GM21381 (cell line): ENCODE measurements at regions not wholly inside any gene's neighbourhood (a gene's known extent, or its start where the extent isn't known, plus 50 kb on each side); places are given as distances from the start of the nearest gene placed in this dataset.

Experiments
- ATAC-seq: cut with Tn5 transposase; IDR thresholded peaks from one replicate; pipeline ENCODE4 v1.9.1; 2021; ENCODE audit warnings: mild to moderate bottlenecking, moderate library complexity; ENCODE audit not compliant: unreplicated experiment

DNA sequence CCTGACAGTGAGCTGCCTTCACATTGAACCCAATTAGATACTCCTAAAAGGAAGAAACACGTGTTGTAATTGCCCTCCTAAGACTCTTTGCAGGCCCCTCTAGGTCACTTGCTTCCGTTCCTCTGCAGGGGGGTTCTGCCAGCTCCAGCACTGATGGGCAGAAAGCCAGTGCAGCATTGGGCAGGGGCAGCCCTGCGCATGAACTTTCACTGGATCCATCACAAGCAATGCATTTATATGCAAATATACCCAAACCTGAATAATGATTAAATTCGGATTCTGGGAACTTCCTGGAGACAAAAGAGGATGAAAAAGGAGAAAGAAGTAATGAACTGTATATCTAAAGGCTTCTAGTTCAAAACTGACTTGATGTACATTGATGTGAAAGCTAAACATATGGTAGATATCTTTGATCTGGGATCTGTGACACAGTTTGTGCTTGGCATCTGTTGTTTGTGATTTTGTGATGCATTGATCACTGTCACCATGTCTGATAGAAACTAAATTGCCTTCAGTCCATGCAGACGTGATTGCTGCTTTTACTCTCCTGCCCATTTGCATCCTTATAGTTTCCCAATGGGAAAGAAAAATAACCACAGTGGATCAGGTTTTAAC lies 313.4 kb downstream of the DEPDC1B start:
- no peak for ATAC-seq

DNA sequence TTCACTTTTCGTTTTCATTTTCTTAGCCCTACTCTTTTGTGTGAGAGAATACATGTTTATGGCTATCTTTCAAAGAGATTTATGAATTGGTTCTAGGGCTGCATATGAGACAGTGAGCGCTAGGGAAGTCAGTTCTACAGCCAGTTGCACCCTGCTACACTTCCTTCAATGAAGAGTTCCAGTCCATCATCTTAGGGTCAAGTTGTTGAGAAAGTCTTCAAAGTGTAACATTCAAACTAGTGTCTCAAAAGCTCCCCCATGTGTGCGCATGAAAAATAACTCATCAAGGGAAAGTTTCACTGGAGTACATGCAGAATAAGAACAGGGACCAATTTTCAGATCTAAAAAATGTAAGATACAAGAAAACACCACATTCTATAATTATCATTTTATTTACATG lies 317.2 kb downstream of the DEPDC1B start:
- ATAC-seq, result no peak

DNA sequence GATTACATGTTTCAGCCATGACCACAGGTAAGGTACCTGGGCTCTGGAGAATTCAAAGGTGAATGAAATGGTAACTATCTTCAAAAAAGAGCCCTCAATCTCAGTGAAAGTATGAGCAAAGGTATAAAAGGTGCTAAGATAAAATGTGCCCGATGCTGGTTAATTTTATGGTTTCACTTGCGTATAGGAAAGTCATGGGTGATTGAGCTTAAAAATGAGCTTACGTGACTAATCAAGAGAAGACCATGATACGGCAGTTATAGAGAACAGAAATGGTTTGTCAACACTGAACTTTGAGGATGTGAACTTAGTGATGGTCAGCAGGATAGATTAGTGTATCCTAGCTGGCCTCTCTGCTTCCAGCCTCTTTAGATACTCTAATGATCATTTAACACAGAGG lies 320.1 kb downstream of the DEPDC1B start:
- no peak for ATAC-seq

DNA sequence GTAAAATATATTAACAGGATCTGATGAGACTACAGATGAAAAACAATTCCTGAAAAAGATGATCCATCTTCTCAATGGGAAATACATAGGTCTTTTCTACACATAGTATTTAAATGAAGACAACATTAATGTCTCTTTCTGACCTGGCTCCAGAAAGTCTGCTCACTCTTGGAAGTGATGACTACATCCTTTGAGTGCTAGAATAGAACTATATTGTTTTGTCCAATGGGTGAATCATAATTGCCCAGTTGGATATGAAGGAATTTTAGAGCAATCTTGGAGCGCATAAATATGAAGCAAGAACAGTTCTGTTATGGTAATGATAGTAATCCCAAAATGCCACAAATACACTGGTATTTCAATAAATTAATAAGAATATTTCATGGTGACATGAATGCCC lies 322.1 kb downstream of the DEPDC1B start:
- ATAC-seq, result no peak

DNA sequence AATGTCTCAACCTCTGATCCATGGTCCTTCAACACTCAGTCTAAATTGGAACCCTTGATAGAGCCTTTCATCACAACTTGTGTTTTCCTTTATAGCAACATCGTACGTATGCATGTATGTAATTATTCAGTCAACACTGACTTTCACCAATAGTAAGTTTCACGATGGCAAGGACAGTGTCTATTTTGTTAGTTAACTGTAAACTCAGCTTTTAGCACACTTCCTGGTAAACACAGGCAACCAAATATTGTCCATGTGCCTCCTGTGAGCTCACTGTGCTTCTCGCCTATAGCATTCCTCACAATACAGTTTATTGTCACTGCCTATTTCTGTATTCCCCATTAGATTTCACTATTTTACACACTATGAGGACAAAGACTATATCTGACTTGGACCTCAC lies 323.1 kb downstream of the DEPDC1B start:
- no peak for ATAC-seq

DNA sequence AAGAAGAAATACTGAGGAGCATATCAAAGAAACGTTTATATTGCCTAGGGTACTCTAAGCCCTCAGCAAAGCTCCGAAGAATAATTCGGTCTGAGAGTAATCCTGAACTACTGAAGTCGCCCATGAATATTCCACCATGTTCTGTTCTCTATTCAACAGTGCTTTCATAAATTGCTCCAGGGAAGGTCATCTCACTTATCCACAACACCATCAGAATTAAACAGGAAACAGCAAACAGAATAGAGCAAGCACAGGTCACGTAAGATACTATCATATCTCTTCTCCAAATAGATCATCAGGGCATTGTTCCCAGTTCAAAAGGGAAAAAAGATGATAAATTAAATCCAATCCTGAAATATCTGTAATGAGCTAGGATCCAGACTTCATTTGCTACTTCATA lies 325.6 kb downstream of the DEPDC1B start:
- no peak for ATAC-seq

DNA sequence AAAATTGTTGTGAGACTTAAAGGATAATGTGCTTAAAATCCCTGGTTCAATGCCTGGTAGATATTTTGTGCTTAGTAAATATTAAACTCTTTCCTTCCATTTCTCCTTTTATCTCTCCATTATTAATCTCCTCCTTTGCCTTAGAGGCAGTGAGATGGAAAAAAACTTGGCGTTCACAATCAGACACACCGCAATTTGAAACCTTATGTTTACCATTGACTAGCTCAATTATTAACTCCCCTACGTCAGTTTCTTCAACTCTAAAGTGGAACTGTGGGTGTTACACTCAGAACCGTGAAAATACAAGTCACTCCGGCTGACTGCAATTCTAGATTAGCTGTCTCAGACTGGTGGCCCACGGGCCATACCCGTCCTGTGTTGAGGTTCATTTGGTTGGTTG lies 327.2 kb downstream of the DEPDC1B start:
- ATAC-seq, result no peak

DNA sequence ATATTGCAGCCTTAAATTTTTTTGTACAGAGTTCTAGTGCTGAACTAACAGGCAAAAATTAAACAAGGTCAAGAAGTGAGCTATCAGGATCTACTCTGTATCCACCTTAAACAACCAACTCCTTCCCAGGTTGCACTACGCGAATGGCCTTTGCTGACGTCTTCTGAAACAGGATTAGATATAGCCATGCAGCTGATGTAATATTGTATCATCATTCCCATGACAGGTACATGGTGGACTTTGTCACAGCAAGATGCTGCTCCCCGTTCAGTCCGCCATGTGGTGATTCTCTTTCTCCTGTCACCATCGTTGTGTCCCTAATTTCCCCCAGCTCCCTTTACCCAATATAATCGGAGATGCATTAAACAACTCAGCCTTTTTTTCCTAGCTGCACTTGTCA lies 328.9 kb downstream of the DEPDC1B start:
- ATAC-seq, result no peak

DNA sequence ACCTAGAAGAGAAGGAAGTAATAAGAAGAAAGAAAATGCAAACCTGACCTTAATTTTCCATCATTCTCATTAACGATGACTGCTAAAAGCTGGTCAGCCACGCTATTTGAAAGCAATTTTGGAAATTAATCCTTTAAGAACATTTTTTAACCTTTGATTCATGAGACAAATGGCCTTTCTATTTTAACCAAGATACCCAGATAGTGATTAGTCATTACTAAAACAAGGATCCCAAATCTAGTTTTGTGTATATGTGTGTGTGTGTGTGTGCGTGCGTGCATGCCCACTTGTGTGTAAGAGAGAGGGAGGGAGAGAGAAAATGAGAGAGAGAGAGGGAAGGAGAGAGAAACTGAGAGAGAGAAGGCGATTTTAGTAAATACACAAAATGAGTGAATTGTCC lies 329.5 kb downstream of the DEPDC1B start:
- ATAC-seq, result no peak

DNA sequence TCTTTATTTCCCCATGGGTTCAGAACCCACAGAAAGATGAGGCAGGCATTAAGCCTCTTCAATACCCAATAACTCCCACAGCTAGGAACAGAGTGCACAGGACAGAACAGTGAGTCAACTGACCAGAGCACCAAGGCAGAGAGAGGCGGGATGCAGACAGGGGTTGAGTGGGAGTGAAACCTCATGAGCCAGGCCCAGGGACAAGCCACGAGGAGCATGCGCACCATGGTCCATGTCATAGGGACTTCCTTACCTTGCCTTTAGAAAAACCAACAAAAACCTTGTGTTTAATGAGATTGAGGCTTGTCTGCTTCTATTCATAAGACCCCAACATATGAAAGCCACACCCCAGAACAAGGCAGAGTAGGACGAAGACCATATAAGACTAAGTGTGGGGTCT lies 330.6 kb downstream of the DEPDC1B start:
- ATAC-seq, result no peak

DNA sequence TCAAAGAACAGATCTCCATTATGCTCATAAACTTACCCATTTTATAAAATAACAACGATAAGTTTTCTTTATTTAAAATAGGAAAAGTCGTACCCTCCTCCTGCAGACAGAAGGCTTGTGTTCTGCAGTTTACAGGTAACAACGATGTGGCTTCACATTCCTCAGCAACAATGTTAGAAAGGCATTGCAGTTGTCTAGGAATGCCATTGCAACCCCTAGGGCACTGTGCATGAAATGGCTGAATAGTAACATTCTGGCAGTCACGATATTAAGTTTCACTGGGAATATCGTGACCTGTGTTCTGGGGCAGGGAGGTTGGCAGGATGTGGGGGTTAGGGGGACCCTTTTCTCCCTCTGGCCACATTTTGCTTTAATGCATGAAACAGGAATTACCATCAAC lies 331.9 kb downstream of the DEPDC1B start:
- ATAC-seq, result no peak

DNA sequence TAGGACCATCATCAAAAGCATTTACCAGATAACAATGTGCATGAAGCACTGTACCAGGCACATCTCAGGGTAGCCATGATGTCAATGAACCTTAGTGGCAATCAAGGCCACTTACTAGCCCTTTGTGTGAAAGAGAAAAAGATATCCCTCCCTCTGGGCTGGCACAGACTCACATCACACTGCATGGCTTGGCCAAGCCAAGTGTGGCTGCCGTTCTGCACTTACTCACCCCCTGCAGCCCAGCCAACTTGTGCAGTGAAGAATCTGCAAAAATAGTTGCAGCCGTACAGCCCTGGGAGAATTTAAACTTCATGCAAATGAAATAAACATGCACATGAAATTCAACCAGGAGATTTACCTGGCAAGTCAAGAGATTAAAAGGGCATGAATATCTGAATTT lies 333.5 kb downstream of the DEPDC1B start:
- no peak for ATAC-seq

DNA sequence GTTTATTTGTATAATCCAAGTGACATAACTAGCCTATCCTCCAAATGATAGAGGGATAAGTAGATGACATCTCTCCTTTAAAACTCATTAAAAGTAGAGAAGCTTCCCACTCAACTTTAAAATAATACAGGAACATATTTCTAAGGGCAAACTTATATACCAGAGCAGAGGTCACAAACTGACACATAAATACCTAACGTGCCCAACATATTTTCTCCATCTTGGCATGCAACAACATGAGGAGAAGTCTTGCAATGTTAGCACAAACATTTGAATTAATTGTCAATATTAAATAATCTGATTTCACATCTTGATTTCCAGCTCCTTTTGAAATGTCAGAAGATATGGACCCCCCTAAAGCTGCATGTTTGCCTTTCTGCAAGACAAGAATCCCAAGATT lies 335.0 kb downstream of the DEPDC1B start:
- no peak for ATAC-seq

DNA sequence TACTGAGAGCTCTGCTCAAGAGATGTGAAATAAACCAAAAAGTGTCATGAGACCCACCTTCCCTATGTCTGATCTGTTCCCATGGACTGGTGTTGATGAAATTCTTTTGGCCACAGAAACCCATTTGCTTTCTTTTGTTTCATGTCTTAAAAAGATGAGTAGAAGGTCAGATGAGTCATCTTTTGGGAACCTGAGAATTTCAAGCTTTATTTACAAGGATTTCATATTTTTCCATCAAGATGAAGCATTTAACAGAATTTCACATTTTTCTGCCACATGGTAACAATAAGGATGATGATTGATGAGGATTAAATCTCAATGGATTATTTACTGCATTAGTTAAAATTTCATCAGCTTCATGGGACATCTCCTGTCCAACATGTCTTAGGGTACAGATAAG lies 337.8 kb downstream of the DEPDC1B start:
- ATAC-seq, result no peak

DNA sequence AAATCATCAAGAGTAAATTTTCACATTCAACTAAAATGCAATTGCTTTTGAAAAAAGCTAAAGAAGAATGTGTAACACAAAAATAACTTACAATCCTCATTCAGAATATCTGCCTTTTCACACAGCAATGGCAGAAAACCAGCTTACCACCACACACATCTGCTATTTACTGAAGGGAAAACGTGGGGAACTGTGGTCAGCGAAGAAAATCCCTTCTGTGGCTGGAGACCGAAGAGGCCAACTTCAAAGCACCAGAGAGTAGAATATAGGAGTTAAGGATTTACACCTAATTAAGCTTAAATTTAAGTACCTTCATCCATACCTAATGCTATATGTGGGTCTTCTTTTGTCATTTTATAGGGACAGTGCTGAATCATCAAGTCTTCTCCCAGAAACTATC lies 339.6 kb downstream of the DEPDC1B start:
- no peak for ATAC-seq

DNA sequence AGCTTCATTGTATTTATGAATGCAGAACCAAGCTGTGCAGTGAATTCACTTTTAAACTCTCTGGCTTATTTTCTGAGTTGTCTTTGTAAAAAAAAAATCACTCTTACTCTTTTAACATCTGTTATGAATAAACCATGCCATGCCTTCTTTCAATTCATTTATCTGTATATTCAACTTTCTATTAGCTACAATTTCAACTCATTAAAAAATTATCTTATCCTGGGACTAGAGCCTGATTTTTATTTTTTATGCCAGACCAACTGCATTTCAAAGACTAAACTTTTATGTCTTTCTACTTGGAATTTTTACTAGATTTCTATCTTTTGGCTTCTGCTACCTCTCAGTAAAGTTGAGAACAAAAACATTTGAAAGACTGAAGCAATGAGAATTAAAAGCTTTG lies 342.7 kb downstream of the DEPDC1B start:
- no peak for ATAC-seq

DNA sequence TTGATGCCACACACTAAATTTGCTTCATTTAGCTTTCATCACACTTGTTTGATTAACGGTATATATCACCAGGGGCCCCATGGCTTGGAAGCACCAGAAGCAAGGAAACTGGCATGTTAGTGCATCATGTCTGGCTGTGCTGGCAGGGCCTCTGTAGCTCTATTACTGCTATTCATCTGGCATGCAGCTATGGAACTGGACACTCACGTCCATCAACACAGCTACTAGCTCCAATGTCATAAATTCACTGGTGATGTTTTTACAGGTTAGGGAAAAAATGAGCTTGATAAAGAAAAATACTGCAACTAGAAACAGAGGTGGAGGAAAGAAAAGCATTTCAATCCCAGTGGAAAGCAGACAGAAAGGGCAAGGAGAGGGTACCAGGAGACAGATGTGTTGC lies 343.2 kb downstream of the DEPDC1B start:
- ATAC-seq, result no peak

DNA sequence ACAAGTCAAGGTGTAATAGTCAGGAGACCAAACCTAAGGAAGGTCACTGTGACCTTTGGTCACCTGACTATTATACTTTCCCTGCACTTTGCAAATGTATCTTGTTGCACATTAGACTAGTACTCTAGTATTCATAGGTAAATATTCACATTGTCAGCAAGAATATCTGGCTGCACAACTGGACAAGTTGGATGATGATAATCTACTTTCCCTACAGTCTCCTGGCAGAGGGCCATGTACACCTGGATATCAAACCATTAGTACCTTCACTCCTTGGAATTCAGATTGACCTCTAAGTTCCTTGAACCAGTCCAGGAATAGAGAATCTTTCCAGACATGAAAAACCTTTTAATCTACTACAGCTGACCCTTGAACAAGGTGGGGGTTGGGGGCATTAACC lies 344.8 kb downstream of the DEPDC1B start:
- ATAC-seq, result no peak

DNA sequence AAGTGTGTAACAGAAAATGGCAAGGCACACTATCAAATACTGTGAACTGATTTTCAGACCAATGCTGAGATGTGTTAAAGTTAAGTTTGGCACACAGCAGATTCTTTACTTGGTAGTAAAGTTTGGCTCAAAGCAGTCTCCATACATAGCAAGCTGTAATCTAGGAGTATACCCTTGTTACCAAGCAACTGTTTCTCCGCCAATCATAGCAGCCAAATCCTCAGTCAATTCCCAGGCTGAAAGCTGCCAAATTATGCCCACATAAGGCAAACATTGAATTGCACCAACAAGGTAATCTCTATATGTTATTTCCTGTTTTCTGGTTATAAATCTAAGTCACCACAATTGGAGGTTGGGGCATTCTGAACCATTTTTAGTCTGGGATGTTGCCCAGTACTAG lies 345.7 kb downstream of the DEPDC1B start:
- no peak for ATAC-seq

DNA sequence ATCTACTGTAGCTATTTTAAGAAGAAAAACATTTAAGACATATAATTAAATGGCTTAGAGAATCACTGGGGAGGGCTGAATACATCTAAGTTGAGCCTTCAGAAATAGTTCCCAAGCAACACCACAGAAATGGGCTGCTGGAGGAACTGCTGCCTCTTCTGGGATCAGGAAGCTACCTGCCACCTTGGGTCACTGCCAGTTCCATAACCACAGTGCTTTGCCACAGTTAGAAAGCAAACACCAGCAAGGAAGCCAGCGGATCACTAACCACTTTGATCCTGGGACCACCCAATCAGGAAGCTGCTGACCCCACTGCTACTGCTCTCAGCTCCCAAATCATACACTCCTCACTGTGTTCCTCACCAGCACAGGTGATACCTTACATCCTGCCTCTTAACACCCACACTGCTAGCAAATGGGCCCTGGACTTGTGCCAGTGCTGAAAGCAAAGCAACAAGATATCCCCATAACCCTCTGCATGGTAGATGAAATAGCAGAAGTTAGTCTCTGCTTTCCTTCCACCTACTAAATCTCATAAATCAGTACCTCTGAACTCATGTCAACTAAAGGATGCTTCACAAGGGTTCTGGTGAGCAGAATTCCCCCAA lies 346.9 kb downstream of the DEPDC1B start:
- ATAC-seq, result no peak

DNA sequence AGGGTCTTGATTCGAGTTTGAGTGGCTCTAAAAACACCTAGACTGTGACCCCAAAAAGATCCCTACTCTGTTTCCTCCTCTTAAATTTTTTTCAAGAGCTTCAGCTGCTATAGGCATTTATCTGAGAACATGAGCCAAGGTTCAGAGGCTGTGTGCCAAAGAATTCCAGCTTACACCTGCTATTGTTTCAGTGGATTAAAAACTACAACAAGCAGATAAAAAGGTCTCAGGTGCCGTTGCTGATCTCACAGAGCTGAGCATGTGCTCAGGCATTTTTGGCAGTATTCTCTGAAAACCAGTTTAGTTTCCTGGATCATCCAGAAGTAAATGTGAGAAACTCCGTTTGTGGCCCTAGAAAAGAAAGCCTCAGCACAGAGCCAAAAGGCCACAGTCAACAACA lies 349.2 kb downstream of the DEPDC1B start:
- no peak for ATAC-seq

DNA sequence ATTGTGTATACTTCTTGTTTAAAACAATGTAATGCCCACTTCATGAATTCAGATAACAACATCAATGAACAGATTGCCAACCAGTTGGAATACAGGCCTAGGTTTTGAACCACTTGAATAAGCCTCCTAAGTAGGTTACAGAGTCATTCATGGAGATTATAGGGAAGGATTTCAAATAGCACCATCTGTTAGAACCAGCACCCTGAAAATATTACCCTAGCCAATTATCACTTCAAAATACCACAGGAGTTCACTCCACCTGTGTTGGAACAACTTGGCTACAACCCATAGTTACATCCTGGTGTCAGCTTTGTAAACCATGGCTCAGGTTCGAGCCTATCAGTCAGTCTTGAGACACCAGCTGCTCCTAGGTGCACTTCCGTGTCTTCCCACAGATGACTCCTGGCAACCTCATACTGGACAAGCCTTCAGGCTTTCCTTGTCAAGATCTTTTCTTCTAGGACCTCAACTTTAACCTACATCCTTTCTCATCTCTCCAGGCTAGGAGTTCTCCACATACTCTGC lies 350.0 kb downstream of the DEPDC1B start:
- ATAC-seq, result no peak

DNA sequence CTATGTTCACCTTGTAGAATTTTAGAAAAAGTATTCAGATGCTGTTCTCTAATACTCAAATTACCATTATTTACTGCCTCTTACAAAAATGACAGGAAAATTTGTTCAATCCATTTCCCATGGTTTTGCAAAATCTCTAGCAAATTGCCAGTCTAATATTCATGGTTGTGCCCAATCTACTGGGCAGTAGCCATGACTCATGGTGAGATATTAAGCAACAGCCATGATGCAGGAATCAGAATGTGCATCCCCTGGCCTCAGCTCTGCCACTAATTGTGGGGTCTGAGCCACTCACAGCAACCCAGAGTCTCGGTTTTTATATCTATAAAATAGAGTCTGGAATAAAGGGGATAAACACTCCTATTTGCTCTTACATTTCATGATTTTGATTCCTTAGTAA lies 353.6 kb downstream of the DEPDC1B start:
- ATAC-seq, result no peak
